ENCODE measurements at regions not wholly inside any gene's neighbourhood (a gene's known extent, or its start where the extent isn't known, plus 50 kb on each side); places are given as distances from the start of the nearest gene placed in this dataset.
"Not testable (repeated sequence)": the region's sequence is repeated elsewhere in the genome, so short reads cannot be mapped to it uniquely, and the experiment has no call there.

DNA sequence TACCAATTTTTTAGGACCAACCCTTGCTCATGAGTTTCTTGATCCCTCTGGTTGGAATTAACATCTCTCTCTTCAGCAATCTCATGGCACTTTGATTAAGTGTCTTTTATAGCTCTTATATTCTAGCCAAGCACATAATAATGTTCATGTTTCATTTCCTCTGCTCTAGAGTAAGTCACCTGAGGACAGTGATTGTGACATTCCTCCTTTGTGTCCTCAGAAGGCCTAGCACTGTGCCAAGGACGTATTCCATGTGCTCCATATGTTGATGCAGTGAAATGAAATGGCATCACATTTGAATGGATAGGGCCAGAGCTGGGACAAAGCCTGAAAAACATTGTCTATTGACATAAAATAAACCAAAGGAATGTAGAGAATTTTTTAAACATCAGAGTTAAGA lies 322.8 kb upstream of the PRICKLE1 start:
- no peak overlapping the region for H3K4me3 ChIP-seq
- H3K4me1 ChIP-seq: no peaks in the 10 kb centered on the region
- DNase-seq (ENCODE audit: low spot score): no peak
- no peaks in the 10 kb centered on the region for H3K27me3 ChIP-seq
- H3K36me3 ChIP-seq: no peaks in the 10 kb centered on the region
- TF ChIP-seq, protein P1, sequence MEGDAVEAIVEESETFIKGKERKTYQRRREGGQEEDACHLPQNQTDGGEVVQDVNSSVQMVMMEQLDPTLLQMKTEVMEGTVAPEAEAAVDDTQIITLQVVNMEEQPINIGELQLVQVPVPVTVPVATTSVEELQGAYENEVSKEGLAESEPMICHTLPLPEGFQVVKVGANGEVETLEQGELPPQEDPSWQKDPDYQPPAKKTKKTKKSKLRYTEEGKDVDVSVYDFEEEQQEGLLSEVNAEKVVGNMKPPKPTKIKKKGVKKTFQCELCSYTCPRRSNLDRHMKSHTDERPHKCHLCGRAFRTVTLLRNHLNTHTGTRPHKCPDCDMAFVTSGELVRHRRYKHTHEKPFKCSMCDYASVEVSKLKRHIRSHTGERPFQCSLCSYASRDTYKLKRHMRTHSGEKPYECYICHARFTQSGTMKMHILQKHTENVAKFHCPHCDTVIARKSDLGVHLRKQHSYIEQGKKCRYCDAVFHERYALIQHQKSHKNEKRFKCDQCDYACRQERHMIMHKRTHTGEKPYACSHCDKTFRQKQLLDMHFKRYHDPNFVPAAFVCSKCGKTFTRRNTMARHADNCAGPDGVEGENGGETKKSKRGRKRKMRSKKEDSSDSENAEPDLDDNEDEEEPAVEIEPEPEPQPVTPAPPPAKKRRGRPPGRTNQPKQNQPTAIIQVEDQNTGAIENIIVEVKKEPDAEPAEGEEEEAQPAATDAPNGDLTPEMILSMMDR (IDR thresholded peaks at IDR 0.05): no peak
- H3K9me3 ChIP-seq: no peaks in the 10 kb centered on the region
- H3K27ac ChIP-seq: no peak overlapping the region

DNA sequence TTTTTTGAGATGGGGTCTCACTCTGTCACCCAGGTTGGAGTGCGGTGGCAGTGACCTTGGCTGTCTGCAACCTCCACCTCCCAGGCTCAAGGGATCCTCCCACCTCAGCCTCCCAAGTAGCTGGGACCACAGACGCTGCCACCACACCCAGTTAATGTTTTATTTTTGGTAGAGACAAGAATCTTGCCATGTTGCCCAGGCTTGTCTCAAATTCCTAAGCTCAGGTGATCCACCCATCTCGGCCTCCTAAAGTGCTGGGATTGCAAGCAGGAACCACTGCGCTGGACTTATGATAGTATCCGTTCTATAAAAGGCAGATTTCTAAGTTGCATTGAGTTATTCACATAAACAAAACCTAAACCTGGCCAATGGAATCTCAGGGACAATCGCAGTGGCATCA lies 321.1 kb upstream of the PRICKLE1 start:
- Histone ChIP-seq H3K9me3 (no peaks in the 10 kb centered on the region), H3K4me1 (no peaks in the 10 kb centered on the region), H3K27me3 (no peaks in the 10 kb centered on the region), H3K36me3 (no peaks in the 10 kb centered on the region), H3K27ac (no peak overlapping the region), H3K4me3 (no peak overlapping the region)
- no peak for DNase-seq (ENCODE audit: low spot score)
- TF ChIP-seq, protein P1 (IDR thresholded peaks at IDR 0.05): no peak

DNA sequence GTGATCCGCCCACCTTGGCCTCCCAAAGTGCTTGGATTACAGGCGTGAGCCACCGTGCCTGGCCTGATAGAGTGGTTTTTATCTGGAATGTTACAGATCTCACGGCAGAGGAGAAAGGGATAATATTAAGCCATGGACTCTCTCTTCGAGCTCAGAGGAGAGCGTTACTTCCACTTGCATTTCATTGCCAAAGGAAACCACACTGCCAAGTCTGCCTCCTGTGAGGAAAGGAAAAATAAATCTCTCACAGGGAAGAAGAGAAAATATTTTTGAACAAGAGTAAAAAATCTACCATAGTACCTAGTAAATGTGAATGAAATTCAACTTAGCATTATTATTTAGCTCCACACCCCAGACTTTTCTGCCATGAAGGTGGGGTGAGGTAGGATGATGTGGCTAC lies 319.2 kb upstream of the PRICKLE1 start:
- Histone ChIP-seq H3K27me3 (no peaks in the 10 kb centered on the region), H3K36me3 (no peaks in the 10 kb centered on the region), H3K4me3 (no peak overlapping the region), H3K4me1 (no peaks in the 10 kb centered on the region), H3K27ac (no peak overlapping the region), H3K9me3 (no peaks in the 10 kb centered on the region)
- TF ChIP-seq, protein P1 (IDR thresholded peaks at IDR 0.05): no peak
- DNase-seq (ENCODE audit: low spot score): no peak

DNA sequence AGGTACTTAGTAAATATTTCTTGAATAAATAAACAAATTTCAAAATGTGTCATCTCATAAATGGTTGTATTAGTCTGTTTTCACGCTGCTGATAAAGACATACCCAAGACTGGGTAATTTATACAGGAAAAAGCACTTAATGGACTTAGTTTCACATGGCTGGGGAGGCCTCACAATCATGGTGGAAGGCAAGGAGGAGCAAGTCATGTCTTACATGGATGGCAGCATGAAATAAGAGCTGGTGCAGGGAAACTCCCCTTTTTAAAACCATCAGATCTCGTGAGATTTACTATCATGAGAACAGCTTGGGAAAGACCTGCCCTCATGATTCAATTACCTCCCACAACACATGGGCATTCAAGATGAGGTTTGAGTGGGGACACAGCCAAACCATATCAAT lies 317.3 kb upstream of the PRICKLE1 start:
- not testable (repeated sequence) for H3K27me3 ChIP-seq; DNase-seq (ENCODE audit: low spot score); H3K36me3 ChIP-seq; H3K27ac ChIP-seq; H3K4me1 ChIP-seq; H3K4me3 ChIP-seq; H3K9me3 ChIP-seq

DNA sequence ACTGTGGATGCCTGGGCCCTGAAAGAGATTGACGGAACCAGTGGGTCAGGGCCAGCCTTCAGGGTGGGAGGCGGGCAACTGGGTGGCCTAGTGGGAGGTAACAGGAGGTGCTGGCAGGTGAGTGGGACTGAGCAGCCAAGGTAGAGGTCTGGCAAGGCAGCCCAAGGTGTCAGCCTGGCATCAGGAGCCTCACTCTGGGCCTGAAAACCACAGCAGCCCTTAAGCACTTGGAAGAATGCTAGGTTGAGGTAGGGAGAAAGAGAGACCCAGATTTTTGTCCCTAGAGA lies 315.8 kb upstream of the PRICKLE1 start:
- Histone ChIP-seq H3K36me3 (no peaks in the 10 kb centered on the region), H3K4me3 (no peak overlapping the region), H3K9me3 (no peaks in the 10 kb centered on the region), H3K27ac (no peak overlapping the region), H3K27me3 (no peaks in the 10 kb centered on the region), H3K4me1 (no peaks in the 10 kb centered on the region)
- no peak for DNase-seq (ENCODE audit: low spot score)
- TF ChIP-seq, protein P1 (IDR thresholded peaks at IDR 0.05): no peak

DNA sequence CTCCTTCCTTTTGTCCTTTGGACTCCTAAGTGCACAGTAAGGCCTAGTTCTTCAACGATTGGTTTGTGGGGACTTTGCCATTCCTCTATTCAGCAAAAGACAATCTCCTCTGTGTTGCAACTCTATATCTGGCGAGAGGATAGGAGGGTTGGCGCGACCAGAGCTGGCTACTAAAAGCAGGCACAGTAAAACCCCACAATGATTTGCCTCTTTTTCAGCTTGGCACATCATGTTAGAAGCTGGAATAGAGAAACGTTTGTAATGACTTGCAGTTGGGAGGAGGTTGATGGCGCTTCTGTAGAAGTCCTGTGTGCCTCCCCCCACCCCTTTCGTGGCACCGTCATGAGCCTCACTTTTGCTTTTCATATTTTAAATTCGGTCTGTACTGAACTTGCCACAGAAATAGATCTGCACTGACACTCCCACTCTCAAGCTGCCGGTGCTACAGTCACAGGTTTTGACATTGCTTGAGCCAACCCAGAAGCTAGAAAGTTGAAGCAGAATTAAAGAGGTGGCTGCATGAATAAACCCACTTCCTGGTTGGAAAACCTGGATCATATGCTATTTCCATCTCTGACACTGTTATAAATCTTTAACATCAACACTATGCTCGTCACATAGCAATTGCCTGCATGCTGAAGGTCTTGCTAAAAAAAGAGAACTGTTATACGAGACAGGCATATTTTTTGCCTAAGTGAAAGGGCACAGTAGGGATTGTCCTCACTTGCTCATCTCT lies 315.3 kb upstream of the PRICKLE1 start:
- Histone ChIP-seq H3K4me1 (no peaks in the 10 kb centered on the region), H3K9me3 (no peaks in the 10 kb centered on the region), H3K27me3 (no peaks in the 10 kb centered on the region), H3K27ac (no peak overlapping the region), H3K4me3 (no peak overlapping the region), H3K36me3 (no peaks in the 10 kb centered on the region)
- no peak for DNase-seq (ENCODE audit: low spot score)
- TF ChIP-seq, protein P1 (IDR thresholded peaks at IDR 0.05): no peak
